Fibroblast of skin of scalp (primary cell): ENCODE measurements at regions not wholly inside any gene's neighbourhood (a gene's known extent, or its start where the extent isn't known, plus 50 kb on each side); places are given as distances from the start of the nearest gene placed in this dataset.
"Not testable (repeated sequence)": the region's sequence is repeated elsewhere in the genome, so short reads cannot be mapped to it uniquely, and the experiment has no call there.

Experiments used
- DNase-seq: peaks from one replicate; pipeline ENCODE4 v3.0.0-alpha.2; 2013

- DNase-seq: no peak
These were observed 572.6 kb upstream of the SYNCRIP start for GRCh38 chr6:86215323-86215722.

DNA sequence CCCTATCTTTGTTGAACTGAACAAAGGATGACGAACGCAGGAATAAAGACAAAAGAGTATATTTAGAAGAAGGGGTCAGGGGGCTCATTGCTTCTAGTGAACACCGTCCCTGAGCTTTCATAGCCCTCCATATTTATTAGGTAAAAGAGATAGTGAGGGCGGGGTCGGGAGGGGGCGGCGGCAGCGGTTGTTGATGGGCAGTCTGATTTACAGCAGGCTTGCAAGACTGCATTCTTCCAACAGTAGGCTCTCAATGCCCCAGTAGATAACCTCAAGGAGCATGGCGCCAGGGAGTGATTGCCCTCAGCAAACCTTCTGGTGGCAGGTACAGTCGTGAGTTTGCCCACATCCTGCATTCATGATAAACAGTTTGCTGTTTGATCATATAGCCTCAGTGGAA, 563.3 kb upstream of the SYNCRIP start:
- DNase-seq: no peak

- DNase-seq: no peak
These were observed 560.4 kb upstream of the SYNCRIP start for GRCh38 chr6:86203044-86203443.

- no peak for DNase-seq
These were observed 551.1 kb upstream of the SYNCRIP start for GRCh38 chr6:86193821-86194220.

DNA sequence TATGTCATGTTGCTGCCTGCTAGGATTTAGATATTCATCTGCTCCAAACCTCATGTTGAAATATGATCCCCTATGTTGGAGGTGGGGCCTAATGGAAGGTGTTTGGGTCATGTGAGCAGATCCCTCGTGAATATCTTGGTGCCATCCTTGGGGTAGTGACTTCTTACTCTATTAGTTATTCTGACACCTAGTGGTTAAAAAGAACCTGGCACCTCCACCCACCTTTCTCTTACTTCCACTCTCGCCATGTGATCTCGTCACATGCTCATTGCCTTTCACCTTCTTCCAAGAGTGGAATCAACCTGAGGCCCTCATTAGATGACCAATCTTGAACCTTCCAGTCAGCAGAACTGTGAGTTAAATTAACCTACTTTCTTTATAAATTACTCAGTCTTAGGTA, 549.4 kb upstream of the SYNCRIP start:
- DNase-seq: no peak

- not testable (repeated sequence) for DNase-seq
These were observed 532.5 kb upstream of the SYNCRIP start for GRCh38 chr6:86175149-86175548.

GRCh38 chr6:86154852-86155251, 512.2 kb upstream of the SYNCRIP start:
- DNase-seq: no peak

DNA sequence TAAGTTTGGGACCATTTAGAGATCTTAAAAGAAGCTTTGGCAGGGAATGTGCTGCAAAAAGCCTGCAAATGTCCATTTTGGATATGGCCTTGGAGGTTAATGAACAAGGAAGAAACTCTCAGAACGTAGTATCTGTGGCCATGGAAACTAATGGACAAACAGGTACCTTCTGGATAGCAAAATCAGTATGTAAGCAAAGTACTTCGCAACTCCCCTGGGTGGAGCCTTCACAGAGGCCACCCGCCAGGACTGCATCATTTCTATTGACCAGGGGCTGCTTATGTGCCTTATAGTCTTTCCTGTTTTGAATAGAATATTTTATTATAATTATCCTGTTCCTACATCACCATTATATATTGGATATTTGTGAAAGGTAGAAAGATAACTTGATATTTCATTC, 510.8 kb upstream of the SYNCRIP start:
- DNase-seq: no peak

DNA sequence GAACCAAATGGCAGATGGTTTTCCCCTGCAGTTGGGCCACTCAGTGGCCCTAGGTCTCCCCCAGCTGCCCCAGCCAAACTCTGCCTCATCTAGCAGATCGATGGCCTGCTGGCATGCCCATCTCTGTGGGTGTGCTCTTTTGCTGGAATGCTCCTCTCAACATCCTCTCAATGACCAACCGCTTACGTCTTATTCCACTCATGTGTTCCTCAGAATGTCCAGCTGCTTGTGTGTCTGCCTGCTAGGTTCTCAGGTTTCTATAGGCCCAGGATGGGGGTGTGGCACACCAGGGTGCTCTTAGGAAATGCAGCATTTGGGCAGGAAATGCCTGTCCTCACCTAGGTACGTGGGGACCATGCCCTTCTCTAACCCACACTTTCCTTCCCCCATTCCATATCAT, 509.9 kb upstream of the SYNCRIP start:
- DNase-seq: no peak

DNA sequence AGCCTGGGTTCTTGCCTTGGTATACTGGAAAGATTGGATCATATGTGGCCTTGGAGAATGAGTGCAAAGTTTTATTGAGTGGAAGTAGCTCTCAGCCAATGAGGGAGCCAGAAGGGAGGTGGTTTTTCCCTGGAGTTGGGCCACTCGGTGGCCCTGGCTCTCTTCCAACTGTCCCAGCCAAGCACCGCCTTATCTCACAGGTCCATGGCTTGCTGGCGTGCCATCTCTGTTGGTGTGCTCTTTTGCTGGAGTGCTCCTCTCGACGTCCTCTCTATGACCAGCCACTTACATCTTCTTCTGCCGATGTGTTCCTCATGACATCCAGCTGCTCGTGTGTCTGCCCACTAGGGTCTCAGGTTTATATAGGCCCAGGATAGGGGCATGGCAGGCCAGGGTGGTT, 505.9 kb upstream of the SYNCRIP start:
- no peak for DNase-seq

DNA sequence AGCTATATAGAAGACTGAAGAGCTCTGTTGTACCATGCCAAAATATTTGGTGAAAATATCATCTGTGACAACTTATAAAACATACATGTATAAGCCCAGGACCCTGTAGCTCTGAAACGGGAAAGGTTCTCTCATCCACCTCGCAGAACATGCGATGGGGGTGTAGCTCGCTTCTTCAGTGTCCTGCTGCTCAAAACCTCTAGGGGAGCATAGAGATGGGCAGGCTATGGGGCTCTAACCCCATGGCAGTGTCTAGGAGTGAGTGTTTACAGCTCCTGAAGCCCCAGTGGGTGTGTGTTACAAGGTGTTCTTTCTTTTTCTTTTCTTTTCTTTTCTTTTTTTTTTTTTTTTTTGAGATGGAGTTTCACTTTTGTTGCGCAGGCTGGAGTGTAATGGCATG, 505.2 kb upstream of the SYNCRIP start:
- DNase-seq: no peak

- DNase-seq: no peak
These were observed 504.6 kb upstream of the SYNCRIP start for GRCh38 chr6:86147311-86147710.

- not testable (repeated sequence) for DNase-seq
These were observed 504.1 kb upstream of the SYNCRIP start for GRCh38 chr6:86146751-86147150.

- DNase-seq: no peak
These were observed 499.6 kb upstream of the SYNCRIP start for GRCh38 chr6:86142326-86142725.

- DNase-seq: no peak
These were observed 485.6 kb upstream of the SYNCRIP start for GRCh38 chr6:86128130-86128814.

DNA sequence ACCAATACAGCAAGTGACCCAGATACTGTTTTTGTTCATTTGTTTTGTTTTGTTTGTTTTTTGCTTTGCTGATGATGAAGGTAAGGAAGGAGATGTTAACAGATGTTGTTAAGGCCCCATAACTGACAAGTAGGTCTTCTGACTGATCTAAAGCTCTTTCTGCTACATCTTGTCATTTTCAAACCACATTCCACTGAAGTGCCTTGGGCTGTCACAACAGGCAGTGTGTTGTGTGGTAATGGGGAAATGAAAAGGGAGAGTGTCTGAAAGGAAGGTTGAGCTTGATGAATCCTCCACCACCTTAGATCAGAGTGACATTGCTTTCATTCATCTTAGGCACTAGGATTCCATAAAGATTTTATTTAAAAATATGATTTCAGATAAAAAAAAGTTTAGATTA, 479.4 kb upstream of the SYNCRIP start:
- no peak for DNase-seq

GRCh38 chr6:86118271-86118670, 475.6 kb upstream of the SYNCRIP start:
- DNase-seq: no peak

DNA sequence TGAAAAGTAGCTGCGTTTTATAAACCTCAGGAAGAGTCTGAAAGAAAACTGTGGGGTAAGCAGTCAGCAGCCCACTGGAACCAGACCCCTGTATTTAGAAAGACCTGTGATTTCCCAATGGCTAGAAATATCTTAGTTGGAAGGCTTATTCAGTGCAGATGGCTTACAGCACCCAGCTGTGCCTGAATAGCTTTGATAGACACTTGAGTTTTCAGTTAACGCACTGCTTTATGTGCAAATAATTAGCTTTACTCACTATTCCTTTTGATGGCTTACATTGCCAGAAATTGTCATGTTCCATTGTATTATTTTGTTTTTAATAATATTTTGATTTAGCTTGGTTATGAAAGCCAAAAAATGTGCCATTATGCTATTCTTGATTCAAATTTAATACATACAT, 465.3 kb upstream of the SYNCRIP start:
- no peak for DNase-seq

GRCh38 chr6:86087954-86088353, 445.3 kb upstream of the SYNCRIP start:
- no peak for DNase-seq

DNA sequence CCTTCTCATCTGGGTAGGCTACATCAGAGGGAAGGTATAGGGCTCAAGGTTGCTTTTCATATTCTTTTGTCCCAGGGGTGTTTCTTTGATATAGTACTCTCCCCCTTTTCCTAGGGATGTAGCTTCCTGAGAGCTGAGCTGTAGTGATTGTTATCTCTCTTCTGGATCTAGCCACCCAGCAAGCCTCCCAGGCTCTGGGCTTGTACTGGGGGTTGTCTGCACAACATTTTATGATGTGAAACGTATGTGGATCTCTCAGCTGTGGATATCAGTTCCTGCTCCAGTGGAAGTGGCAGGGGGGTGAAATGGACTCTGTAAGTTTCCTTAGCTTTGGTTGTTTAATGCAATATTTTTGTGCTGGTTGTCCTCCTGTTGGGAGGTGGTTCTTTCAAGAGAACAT, 437.3 kb upstream of the SYNCRIP start:
- no peak for DNase-seq

GRCh38 chr6:86070151-86070550, 427.5 kb upstream of the SYNCRIP start:
- DNase-seq: no peak

GRCh38 chr6:86065002-86065401, 422.3 kb upstream of the SYNCRIP start:
- not testable (repeated sequence) for DNase-seq

GRCh38 chr6:86057293-86057980, 414.8 kb upstream of the SYNCRIP start:
- DNase-seq: not testable (repeated sequence)

GRCh38 chr6:86045038-86045437, 402.4 kb upstream of the SYNCRIP start:
- DNase-seq: no peak

DNA sequence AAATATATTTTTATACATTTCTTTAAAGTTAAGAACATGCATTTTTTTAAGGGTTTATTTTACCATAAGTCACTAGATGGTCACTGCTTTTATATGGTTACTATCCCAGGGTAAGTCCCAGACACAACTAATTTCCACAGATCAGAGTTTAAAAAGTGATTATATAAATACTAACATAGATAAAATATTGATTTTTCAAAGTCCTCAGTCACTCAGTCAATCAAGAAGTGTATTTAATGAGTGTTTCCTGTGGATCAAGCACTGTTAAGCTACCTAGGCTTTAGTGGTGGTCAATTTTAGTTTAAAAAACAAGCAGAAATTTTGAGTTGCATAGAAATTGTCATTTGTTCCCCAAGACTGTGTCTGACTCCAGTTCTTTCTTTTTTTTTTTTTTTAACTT, 399.5 kb upstream of the SYNCRIP start:
- DNase-seq: no peak
